Body of pancreas (tissue), 4 donors: ENCODE measurements at regions not wholly inside any gene's neighbourhood (a gene's known extent, or its start where the extent isn't known, plus 50 kb on each side); places are given as distances from the start of the nearest gene placed in this dataset.

ENCODE experiments used
- ATAC-seq: fragments of 150-250 bp; one replicate; pipeline ENCODE4 v1.9.1; 2016
- DNase-seq, 4 donors: peaks; one replicate each; pipeline ENCODE4 v3.0.0-alpha.2; 2019
- H3K27ac ChIP-seq, 4 donors: fragments of 200-600 bp; sonication (generic); 1 replicate in 3 of 4; 2 replicates in 1 of 4; pipeline versions ENCODE4 v1.5.1 to v1.6.1; 2016 to 2019; ENCODE audit warnings: mild to moderate bottlenecking in 1 of 4, mixed read lengths in 1 of 4, moderate library complexity in 1 of 4
- H3K27me3 ChIP-seq, 2 donors: fragments of 200-600 bp; sonication (generic); one replicate each; pipeline ENCODE4 v1.6.0; 2016; ENCODE audit warnings: mild to moderate bottlenecking in 1 of 2
- H3K36me3 ChIP-seq, 2 donors: fragments of 200-600 bp; sonication (generic); replicated peaks in 1 of 2; 2 replicates each; pipeline ENCODE4 v1.5.1; 2016; ENCODE audit warnings: low read depth in 2 of 2; ENCODE audit not compliant: insufficient read depth in 1 of 2
- H3K4me1 ChIP-seq: fragments of 200-600 bp; sonication (generic); one replicate; pipeline ENCODE4 v1.6.0; 2016
- H3K4me3 ChIP-seq, 2 donors: fragments of 200-600 bp; sonication (generic); 1 replicate in 1 of 2; 2 replicates in 1 of 2; pipeline ENCODE4 v1.5.1; 2016 to 2019
- H3K9me3 ChIP-seq, 3 donors: fragments of 200-600 bp; sonication (generic); 1 replicate in 2 of 3; 2 replicates in 1 of 3; pipeline ENCODE4 v1.5.1; 2016
- CTCF ChIP-seq, 7 experiments: fragments of 450-650 bp in 4 of 7; fragments of 200-600 bp in 3 of 7; sonication (generic) in 3 of 7; IDR thresholded peaks; one replicate each; pipeline ENCODE4 v1.5.1; 2016 to 2019; ENCODE audit warnings: antibody characterized with exemption in 7 of 7
- POLR2A ChIP-seq, 3 donors: fragments of 450-650 bp; IDR thresholded peaks; one replicate each; pipeline ENCODE4 v1.6.1; 2016; ENCODE audit warnings: antibody characterized with exemption in 3 of 3, mild to moderate bottlenecking in 2 of 3
- WGBS, 2 donors: methylation state at CpG; one replicate each; pipeline ENCODE4 v1.1.5; 2017; 5-methylcytosine and 5-hydroxymethylcytosine counted together
- intact Hi-C: fragments of 100-400 bp; cut with DNase I; formaldehyde crosslinking; loops from one replicate; pipeline ENCODE4 v1.15.1; 2023

GRCh38 chr9:16158093-16158492, 605.2 kb downstream of the CCDC171 start:
- ATAC-seq: no peak
- TF ChIP-seq POLR2A (IDR thresholded peaks at IDR 0.05) (no peak), CTCF (IDR thresholded peaks at IDR 0.05) (no peak)

GRCh38 chr9:16161483-16161882, 608.6 kb downstream of the CCDC171 start:
- no peak overlapping the region for H3K27ac ChIP-seq
- H3K4me3 ChIP-seq: no peak overlapping the region
- no peaks in the 10 kb centered on the region for H3K4me1 ChIP-seq
- DNase-seq: no peak
- ATAC-seq: no peak
- no peaks in the 10 kb centered on the region for H3K9me3 ChIP-seq
- no peaks in the 10 kb centered on the region for H3K36me3 ChIP-seq
- no peaks in the 10 kb centered on the region for H3K27me3 ChIP-seq
- no peak for TF ChIP-seq CTCF (IDR thresholded peaks at IDR 0.05)
- no peak for TF ChIP-seq POLR2A (IDR thresholded peaks at IDR 0.05)
- WGBS, 2 donors: 77 to 79% methylated on average over 6 of the region's 6 CpGs
- intact Hi-C loops: no loop called here

More at GRCh38 chr9:16158093-16158492, 605.2 kb downstream of the CCDC171 start:
- H3K9me3 ChIP-seq: no peaks in the 10 kb centered on the region
- H3K36me3 ChIP-seq: no peaks in the 10 kb centered on the region
- intact Hi-C loops: no loop called here
- no peaks in the 10 kb centered on the region for H3K27me3 ChIP-seq
- H3K4me1 ChIP-seq: peaks cover 12% of the 10 kb centered on the region
- WGBS, 2 donors: 70 to 71% methylated on average over 9 of the region's 9 CpGs
- no peak for DNase-seq
- no peak overlapping the region for H3K4me3 ChIP-seq
- no peak overlapping the region for H3K27ac ChIP-seq

GRCh38 chr9:16170119-16170518, 617.3 kb downstream of the CCDC171 start:
- Histone ChIP-seq H3K27ac (no peak overlapping the region), H3K9me3 (no peaks in the 10 kb centered on the region), H3K27me3 (no peaks in the 10 kb centered on the region), H3K4me3 (no peak overlapping the region), H3K36me3 (no peaks in the 10 kb centered on the region), H3K4me1 (no peaks in the 10 kb centered on the region)
- no peak for TF ChIP-seq POLR2A (IDR thresholded peaks at IDR 0.05)
- no peak for TF ChIP-seq CTCF (IDR thresholded peaks at IDR 0.05)
- ATAC-seq: no peak
- WGBS, 2 donors: 75 to 76% methylated on average over 3 of the region's 3 CpGs
- intact Hi-C loops: no loop called here
- no peak for DNase-seq

- no peak overlapping the region for H3K27ac ChIP-seq
- no peak overlapping the region for H3K4me3 ChIP-seq
- no peaks in the 10 kb centered on the region for H3K27me3 ChIP-seq
- ATAC-seq (no peak), DNase-seq (no peak)
- intact Hi-C loops: no loop called here
- no peaks in the 10 kb centered on the region for H3K36me3 ChIP-seq
- WGBS, 2 donors: 8 to 13% methylated on average over 6 of the region's 6 CpGs
- no peaks in the 10 kb centered on the region for H3K9me3 ChIP-seq
- no peaks in the 10 kb centered on the region for H3K4me1 ChIP-seq
- TF ChIP-seq CTCF (IDR thresholded peaks at IDR 0.05) (no peak), POLR2A (IDR thresholded peaks at IDR 0.05) (no peak)
These were observed 619.1 kb downstream of the CCDC171 start for GRCh38 chr9:16171911-16172310.

- WGBS, 2 donors: 60 to 70% methylated on average over 5 of the region's 5 CpGs
These were observed 620.0 kb downstream of the CCDC171 start for GRCh38 chr9:16172796-16173195.

More at GRCh38 chr9:16172796-16173195, 620.0 kb downstream of the CCDC171 start:
- Histone ChIP-seq H3K27ac (no peak overlapping the region), H3K36me3 (no peaks in the 10 kb centered on the region), H3K27me3 (no peaks in the 10 kb centered on the region), H3K9me3 (no peaks in the 10 kb centered on the region), H3K4me3 (no peak overlapping the region), H3K4me1 (no peaks in the 10 kb centered on the region)
- DNase-seq: no peak
- intact Hi-C loops: no loop called here
- TF ChIP-seq CTCF (IDR thresholded peaks at IDR 0.05): no peak
- no peak for TF ChIP-seq POLR2A (IDR thresholded peaks at IDR 0.05)
- ATAC-seq: no peak
